ENCODE measurements at regions not wholly inside any gene's neighbourhood (a gene's known extent, or its start where the extent isn't known, plus 50 kb on each side); places are given as distances from the start of the nearest gene placed in this dataset.
A peak's percentile ranks its signal among the peaks of the same experiment; 100 is the strongest.

DNA sequence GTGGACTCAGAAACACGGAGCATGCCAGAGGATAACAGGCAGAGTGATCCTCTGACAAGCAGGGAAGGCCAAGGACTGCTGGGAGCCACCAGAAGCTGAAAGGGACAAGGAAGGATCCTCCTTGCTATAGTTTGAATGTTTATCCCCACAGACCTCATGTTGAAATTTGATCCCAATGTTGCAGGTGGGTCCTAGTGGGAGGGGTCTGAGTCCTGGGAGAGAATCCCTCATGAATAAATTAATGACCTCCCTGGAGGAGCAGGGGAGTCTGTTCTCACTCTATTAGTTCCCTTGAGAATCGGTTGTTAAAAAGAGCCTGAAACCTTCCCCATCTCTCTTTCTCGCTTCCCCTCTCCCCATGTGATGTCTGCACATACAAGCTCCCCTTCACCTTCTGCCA, 124.4 kb downstream of the FBXO15 start:
- no peak for DNase-seq (ENCODE audit: low spot score)

DNA sequence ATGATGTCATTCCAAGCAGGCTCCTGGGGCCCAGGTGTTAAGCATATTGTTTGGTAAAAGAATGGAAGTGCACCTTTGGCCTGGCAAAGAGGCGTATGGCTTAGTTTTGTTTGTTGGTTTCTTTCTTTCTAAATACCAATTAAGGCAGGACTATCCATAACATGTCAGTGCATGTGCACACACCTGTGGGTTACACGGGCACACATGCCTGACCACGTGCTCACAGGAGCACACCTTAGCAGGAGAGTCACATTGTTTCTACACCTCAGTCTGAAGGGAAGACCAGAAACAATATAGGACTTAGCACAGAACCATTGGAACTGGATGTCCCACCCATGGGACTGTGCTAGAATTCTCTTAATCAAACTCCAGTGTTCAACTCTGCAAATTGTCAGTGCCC, 127.8 kb downstream of the FBXO15 start:
- DNase-seq (ENCODE audit: low spot score): no peak

DNA sequence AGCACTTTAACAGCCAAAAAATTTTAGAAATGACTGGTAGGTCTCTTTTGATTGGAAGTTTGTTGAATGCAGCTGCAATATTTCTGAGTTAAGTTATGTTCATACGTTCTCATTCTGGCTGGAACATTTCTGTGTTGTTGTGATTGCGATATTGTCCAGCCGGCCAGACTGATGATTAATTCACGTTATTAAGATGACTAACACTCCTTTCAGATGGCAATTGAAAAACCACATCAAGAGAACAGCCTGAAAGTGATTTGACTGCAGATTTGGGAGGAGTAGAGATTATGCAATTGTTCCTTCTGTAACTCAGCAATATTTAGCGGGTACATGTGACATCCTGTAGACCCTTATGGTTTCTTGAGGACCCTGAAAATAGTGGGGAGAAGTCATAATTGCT, 133.7 kb downstream of the FBXO15 start:
- peak; percentile 8 for DNase-seq (ENCODE audit: low spot score)

DNA sequence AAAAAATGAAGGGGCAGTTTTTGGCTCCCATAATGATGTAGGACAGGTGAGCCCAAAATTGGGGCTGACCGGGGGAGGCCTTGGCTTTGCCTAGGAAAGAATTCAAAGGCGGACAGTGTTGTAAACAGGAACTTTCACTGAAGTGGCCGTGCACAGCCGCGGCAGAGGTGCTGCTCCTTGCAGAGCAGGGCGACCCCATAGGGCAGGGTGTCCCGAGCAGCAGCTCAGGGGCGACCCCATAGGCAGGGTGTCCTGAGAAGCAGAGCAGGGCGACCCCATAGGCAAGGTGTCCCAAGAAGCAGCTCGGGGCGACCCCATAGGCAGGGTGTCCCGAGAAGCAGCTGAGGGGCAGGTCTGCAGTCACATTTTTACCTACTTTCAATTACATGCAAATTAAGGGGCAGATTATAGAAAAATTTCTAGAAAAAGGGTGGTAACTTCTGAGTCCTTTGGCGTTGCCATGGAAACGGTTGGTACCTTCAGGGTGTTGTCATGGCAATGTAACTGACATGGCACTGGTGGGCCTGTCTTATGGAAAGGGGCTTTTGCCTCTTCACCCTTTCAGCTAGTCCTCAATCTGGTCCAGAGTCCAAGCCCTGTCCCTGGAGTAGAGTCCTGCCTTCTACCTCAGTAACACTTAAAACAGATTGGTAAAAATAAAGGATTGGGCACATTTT, 134.5 kb downstream of the FBXO15 start:
- no peak for DNase-seq (ENCODE audit: low spot score)

DNA sequence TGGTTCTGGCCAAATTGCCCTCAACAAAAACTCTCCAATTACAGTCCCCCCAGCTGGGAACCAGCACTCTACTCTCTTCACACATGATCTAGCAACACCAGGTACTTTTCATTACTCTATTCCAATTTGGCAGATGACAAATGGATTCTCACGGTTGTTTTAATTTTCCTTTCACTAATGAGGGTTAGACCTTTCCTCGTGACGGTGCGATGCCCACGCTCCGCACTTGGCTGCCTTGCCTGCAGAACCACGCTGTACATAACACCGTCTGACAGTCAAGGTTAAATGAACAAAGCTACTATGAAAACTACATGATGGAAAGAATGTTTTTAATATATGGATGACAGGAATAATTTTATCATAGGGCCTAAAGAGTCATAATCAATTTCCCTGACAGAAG, 141.5 kb downstream of the FBXO15 start:
- no peak for DNase-seq (ENCODE audit: low spot score)

DNA sequence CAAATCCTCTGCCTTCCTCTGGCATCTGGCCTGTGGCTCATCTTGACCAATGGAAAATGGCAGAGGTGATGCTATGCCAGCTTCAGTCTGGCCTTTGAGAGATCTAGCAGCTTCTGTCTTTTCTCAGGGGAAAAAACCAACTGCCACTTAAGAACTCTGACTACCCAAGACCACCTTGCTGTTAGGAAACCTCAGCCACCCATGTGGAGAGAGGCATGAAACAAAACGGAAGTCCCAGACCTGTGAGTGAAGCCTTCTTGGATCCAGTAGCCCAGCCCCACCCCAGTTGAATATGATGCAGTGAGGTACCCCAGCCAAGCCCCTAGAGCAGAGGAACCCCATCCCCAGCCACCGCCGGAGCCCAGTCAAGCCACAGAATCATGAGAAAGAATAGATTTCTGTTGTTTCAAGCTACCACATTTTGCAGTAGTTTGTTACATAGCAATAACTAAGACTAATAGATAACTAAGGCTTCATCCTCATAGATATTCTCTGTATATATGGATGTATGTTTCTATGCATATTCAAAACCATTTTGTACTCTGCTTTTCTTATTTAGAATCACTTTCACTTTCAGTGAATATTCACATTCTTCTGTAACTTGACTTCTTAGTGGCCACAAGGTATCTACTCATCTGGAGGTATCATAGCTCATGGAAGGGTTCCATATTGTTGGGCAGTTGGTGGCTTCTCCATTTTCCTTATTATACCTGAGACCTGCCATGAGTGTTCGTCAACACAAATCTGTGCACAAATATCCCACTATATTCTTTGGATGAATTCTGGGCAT, 142.1 kb downstream of the FBXO15 start:
- no peak for DNase-seq (ENCODE audit: low spot score)

DNA sequence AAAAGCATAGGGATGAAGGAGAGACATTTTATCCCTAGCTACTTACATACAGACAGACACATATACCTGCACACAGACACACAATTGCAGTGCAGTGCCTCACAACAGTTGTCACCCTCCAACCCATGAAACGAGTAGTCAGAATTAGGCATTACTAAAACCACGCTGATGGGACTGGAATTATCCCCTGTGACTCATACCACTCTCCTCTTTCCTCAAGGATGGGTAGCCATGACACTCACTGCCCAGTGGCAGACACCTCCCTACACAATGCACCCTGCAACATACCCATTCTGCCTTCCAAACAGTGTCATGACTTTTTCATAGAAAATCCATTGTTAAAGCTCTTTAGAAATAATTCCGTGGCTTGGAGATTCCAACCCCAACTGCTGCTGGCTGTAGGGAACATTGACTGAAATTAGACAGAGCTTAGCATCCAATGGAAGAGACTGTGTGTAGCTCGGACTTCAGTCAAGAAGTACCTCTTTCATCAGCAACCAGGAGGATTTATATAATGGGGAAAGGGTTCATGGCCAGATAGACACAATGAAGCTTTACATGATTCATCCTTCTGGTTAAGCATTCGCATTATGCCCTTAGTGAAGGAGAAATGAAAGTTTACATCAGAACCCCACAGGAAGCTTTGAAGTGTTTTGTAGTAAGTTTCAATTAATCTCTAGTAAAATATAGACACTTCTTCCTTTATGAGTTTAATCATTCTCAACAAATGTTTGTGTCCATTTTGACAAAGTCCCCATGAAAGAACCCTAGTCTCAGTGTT, 155.2 kb downstream of the FBXO15 start:
- no peak for DNase-seq (ENCODE audit: low spot score)

DNA sequence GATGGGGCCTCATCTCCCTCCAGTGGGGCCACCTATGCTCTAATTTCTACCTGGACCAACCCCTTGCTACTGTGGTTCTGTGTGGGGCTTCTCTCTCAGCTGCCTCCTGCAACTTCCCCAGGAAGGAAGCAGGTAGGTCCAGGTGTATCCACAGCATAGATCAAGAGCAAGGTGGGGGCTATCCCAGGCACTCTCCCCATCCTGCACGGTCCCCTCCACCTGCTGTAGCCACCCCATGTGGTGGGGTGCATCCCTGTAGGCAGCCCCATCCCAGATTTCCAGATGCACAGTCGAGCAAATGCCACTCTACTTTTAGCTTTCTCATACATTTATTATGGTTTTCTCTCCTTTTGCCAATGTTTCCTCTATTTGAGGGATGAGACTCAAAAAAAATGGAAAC, 156.1 kb downstream of the FBXO15 start:
- DNase-seq (ENCODE audit: low spot score): no peak

DNA sequence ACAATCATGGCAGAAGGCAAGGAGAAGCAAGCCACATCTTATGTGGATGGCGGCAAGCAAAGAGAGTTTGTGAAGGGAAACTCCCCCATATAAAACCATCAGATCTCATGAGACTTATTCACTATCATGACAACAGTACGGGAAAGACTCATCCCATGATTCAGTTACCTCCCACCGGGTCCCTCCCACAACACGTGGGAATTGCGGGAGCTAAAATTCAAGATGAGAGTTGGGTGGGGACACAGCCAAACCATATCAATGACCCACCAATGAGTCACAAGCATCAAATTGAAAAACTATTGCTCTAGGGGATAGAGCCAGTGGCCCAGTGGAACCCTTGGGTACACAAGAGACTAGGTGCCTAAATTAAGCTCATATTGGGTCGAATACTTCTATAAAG, 157.4 kb downstream of the FBXO15 start:
- DNase-seq (ENCODE audit: low spot score): no peak

DNA sequence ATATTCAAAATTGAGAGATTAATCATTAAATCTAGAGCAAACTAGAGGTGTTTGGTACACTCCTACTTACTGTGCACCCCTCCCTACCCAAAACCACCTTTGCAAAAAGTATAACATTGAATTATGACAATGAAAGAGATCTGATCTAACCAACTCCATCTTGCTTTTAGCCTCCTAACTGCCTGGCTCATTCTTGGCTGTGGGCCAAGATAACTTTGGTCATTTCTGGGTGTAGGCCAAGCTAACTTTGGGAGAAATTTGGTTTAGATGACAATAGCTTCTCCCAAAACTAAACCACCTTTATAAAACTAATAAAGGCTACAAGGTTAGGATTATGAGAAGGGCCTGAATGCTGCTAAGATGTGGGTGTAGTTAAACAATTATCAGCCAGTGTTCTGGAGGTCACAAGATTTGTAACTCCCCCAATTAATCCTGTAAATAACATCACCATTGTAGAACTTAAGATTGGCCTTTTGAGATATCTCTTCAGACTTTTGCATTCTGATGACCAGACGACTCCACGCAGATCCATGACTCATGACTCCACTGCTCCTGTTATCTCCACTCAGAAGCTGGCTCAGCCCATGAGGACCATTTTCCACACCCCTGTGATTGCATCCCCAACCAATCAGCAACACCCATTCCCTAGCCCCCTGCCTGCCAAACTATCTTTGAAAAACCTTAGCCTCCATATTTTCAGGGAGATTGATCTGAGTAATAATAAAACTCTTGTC, 160.2 kb downstream of the FBXO15 start:
- no peak for DNase-seq (ENCODE audit: low spot score)

DNA sequence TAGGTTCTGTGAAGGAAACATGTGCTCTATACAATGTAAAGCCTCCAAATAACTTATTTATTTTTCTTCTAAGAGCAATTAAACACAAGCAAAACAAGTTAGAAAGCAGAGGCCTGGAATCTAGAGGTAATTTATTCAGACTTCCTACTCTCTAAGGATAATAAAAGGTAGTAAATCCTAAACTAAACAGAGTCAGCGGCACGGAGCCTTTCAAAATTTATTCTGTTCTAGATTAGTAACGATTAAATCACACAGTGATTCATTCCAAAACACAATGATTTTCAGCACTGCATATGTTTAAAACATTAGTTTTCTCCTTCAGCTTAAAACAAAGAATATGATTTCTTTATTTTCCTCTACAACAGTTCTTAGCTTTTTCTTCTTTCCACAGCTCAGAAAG, 160.9 kb downstream of the FBXO15 start:
- no peak for DNase-seq (ENCODE audit: low spot score)

DNA sequence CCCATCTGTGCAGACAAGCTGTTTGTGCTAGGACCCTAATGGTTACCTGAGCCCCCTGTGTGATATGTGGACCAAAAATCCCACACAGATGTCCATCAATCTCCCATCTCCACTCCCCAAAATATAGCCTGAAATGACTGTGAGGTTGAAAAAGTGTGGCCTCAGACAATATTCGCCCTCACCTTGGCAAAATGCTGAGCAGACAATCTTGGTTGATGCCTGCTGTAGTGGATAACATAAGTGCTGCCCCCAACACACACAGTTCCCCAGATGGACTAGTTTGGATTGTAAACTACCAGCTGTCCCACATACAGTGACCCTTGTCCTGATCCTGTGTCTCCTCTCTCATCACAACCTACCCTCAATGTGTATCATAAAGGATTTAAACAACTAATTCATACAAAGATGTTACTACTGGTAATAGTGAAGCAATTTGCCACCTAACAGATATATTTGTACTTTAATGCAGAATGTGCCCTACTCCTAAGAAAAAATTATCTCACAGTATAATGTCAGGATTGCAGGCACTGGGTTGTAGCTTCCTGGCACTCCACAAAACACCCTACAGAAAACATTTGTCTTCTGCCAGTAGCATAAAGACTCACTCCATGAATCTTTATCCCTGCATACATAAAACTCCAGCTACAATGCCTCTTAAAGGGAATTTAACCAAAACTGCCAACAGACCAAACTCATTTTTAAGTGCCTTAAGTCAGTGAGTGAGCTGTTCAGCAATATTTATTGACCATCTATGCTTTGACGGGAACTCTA, 161.6 kb downstream of the FBXO15 start:
- no peak for DNase-seq (ENCODE audit: low spot score)

DNA sequence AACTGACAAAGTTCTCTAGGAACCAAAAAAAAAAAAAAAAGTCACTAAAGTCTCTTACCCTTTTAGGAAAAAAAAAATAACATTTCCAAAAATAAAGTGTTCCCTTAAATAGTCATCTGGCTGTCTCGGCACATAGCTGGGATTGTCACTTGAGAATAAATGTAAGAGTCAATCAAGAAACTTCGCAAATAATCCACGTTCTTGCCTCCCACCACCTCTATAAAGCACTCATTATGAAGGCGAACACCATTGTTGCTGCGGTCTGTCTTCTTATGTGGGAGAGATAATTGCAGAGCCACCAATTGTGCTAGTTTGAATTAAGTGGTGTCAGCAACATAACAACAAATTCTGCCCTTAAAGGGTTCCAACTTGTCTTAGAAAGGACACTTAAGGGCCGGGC, 163.7 kb downstream of the FBXO15 start:
- DNase-seq (ENCODE audit: low spot score): no peak

DNA sequence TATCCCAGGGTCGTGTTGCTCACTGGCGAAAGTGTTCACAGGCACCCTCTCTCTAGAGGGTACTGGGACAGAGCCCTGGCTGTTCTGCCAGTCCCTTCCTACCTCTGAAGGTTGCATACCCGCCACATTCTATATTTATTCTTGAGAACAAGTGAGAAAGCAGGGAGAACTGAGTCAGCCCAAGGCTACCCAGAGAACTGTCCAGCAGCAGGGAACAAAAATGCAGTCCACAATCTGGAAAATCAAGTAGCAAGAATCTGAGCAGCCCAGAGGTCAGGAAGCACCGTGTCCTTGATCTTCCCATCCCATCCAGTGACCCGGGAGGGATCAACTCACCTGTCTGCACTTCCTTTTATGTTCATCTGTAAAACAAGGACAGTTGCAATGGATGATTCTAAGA, 164.1 kb downstream of the FBXO15 start:
- DNase-seq (ENCODE audit: low spot score): no peak

DNA sequence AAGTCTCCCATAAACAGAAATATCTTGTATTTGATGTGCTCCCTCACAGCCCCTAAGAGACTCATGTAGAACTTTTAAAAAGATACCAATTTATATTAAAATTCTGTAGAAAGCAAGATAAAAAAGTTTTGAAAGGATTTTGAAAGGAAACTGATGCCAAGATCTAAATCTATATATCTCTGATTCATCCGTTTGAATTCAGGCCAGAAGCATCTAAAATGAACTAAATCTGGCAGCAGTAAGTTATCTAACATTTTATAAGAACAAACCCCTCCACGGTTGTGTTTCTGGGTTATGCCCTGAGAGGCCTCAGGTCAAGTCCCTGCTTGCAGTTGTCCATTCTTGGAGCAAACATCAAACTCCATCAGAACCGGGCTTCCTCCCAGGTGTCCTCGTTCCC, 165.8 kb downstream of the FBXO15 start:
- no peak for DNase-seq (ENCODE audit: low spot score)

DNA sequence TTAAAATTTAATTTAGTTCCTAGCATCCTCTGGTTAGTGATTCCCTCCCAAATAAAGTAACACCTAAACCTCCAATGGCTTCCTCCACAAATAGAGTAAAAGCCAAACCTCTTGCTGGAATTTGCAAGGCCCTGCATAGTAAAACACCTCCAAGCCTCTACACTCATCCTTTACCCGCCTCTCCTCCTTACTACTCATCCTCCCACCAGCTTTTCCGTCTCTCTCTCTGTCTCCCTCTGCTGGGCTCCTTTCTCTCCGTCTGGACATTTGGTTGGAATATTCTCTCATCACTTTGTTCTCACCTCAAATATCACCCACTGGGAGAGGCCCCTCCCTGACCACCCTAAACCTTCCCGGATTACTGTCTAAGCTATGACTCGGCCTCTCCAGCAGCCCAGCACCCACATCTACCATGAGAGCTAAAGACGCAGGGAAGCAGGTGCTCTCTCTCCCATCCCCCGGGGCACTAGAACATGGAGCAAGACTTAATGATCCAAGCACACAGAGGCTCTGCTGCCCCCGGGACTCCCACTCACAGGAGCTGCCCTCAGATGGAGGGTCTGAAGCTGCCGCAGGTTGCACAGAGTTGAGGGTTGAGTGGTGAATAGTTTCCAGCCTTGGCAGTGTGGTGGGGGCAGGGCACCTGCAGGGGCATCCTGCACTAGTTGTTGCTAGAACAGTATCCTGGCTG, 167.2 kb downstream of the FBXO15 start:
- no peak for DNase-seq (ENCODE audit: low spot score)

DNA sequence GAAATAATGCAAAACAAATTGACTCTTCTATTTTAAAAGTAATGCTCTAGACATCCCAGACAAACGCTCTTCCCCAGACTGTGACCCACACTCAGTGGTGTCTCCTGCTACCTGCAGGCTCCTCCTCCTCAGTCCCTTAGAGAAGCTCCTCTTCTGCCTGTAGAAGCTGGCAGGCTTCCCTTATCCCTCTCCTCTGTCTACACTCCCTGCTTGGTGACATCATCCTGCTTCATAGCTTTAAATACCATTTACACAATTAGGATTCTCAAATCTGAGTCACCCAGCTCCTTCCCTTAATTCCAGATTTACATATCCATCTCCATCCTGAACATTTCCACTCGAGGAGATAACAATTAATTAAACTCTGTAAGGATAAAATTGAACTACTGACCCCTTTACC, 167.9 kb downstream of the FBXO15 start:
- peak; percentile 8 for DNase-seq (ENCODE audit: low spot score)

DNA sequence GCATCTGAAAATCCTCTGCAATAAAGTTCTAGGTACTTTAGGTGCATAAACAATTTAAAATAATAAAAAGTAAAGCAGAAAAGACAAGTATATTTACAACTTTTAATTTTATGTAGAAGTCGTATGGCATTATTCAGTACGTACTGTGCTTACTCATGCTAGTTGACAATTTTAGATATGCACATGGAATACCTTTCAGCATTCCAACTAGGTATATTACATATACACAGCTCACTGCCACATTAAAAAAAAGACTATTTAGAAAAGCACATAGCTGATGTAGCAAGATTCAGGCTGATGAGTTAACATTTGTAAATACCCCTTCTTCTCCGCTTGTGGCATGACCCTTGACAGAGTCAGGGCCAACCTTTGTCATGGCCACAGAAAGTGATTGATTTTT, 171.2 kb downstream of the FBXO15 start:
- DNase-seq (ENCODE audit: low spot score): no peak

DNA sequence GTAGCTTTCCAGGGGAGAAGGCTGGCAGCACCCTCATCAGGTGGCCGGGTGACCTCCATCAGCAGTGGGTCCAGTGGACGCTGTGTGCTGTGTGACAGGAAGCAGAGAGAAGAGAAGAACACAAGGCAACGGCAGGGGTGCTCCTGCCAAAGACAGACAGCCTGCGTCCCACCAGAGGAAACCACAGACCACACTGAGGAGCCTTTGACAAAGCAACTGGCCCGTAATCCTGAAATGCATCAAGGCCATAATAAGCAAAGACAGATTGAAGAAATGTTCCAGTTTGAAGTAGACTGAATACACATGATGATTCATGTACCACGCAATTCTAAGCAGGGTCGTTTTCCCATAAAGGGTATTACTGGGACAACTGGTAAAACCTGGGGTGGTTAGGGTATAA, 172.4 kb downstream of the FBXO15 start:
- DNase-seq (ENCODE audit: low spot score): peak; percentile 21

DNA sequence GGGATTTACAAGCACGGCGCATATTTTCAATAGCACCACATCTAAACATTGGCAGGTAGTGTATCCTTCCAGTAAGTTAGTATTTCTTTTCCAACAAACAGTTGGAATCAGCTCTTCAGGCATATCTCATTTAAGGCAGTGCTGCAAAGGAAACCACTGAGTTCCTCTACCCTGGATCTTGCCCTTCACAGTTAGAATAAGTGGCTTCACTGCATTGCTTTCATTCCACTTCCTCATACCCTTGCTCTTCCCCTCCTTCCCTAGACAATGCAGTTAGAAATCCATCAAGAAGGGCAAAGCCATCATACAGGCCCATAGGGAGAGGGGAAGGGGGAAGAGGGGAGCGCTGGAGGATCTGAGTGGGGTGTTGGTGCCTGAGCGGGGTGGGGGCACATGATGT, 173.7 kb downstream of the FBXO15 start:
- no peak for DNase-seq (ENCODE audit: low spot score)

DNA sequence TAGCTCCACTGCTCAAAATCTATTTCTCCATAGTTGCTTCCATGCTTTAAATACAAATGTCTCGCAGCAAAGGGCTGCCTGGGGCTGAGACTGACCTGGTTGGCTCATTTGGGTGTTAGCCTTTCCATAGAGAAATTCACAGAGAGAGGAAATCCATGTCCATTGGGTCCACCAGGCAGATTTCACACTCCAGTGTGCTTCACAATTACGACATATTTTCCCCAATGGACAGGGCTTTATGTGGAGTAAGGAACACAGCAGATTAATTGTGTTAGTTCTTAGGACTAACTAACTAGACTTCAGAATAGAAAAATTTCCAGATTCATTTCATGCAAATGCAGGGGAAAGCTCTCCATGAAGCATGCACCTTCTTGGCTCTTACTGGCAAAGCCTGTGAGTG, 180.7 kb downstream of the FBXO15 start:
- DNase-seq (ENCODE audit: low spot score): no peak

Measured in H4 (cell line).